SK-N-SH treated with all-trans-retinoic acid at 6 μM for 48 hours (cell line): ENCODE measurements at regions not wholly inside any gene's neighbourhood (a gene's known extent, or its start where the extent isn't known, plus 50 kb on each side); places are given as distances from the start of the nearest gene placed in this dataset.

Experiments
- ATAC-seq: fragments of 200-7000 bp; cut with Tn5 transposase; 3 replicates; pipeline ENCODE4 v1.9.1; 2020; ENCODE audit warnings: mild to moderate bottlenecking, moderate library complexity
- ARNTL ChIP-seq: fragments of 450-650 bp; formaldehyde crosslinking; IDR thresholded peaks from 2 replicates; pipeline ENCODE4 v1.5.0; 2020; ENCODE audit warnings: low read depth, mild to moderate bottlenecking, moderate library complexity, borderline replicate concordance
- BACH2 ChIP-seq: fragments of 250-450 bp; sonication (Bioruptor Pico); IDR thresholded peaks from 2 replicates; pipeline ENCODE4 v1.9.0; 2021; ENCODE audit warnings: mild to moderate bottlenecking, borderline replicate concordance
- CREB5 ChIP-seq: fragments of 250-450 bp; sonication (Bioruptor Pico); IDR thresholded peaks from 2 replicates; pipeline ENCODE4 v1.5.1; 2020; ENCODE audit warnings: low read depth, mild to moderate bottlenecking, moderate library complexity
- CSDC2 ChIP-seq: fragments of 250-450 bp; sonication (Bioruptor Pico); IDR thresholded peaks from 2 replicates; pipeline ENCODE4 v1.5.0; 2020; ENCODE audit warnings: mild to moderate bottlenecking, moderate library complexity
- CSRNP3 ChIP-seq: fragments of 250-450 bp; sonication (Bioruptor Pico); IDR thresholded peaks from 2 replicates; pipeline ENCODE4 v1.5.1; 2021; ENCODE audit warnings: mild to moderate bottlenecking, moderate library complexity
- ESRRG ChIP-seq: fragments of 250-450 bp; sonication (Bioruptor Pico); IDR thresholded peaks from 2 replicates; pipeline ENCODE4 v1.6.1; 2021; ENCODE audit warnings: mild to moderate bottlenecking
- GLIS3 ChIP-seq: fragments of 250-450 bp; sonication (Bioruptor Pico); IDR thresholded peaks from 2 replicates; pipeline ENCODE4 v1.5.0; 2020; ENCODE audit warnings: mild to moderate bottlenecking, moderate library complexity
- ISL1 ChIP-seq: fragments of 250-450 bp; sonication (Bioruptor Pico); IDR thresholded peaks from 2 replicates; pipeline ENCODE4 v2.1.2; 2022; ENCODE audit warnings: mild to moderate bottlenecking, moderate library complexity
- OSR1 ChIP-seq: fragments of 250-450 bp; sonication (Bioruptor Pico); IDR thresholded peaks from 2 replicates; pipeline ENCODE4 v1.8.0; 2022; ENCODE audit warnings: moderate library complexity, mild to moderate bottlenecking, inconsistent platforms
- PATZ1 ChIP-seq: fragments of 250-450 bp; sonication (Bioruptor Pico); IDR thresholded peaks from 2 replicates; pipeline ENCODE4 v1.8.0; 2020; ENCODE audit warnings: mild to moderate bottlenecking, moderate library complexity, borderline replicate concordance
- POU6F1 ChIP-seq: fragments of 250-450 bp; sonication (Bioruptor Pico); IDR thresholded peaks from 2 replicates; pipeline ENCODE4 v1.8.0; 2021; ENCODE audit warnings: low read depth, mild to moderate bottlenecking, moderate library complexity, borderline replicate concordance
- PPARA ChIP-seq: fragments of 250-450 bp; sonication (Bioruptor Pico); IDR thresholded peaks from 2 replicates; pipeline ENCODE4 v1.5.0; 2020; ENCODE audit warnings: mild to moderate bottlenecking, borderline replicate concordance
- RARB ChIP-seq: fragments of 250-450 bp; sonication (Bioruptor Pico); IDR thresholded peaks from 2 replicates; pipeline ENCODE4 v1.8.0; 2021; ENCODE audit warnings: mild to moderate bottlenecking, moderate library complexity
- SNAI2 ChIP-seq: fragments of 250-450 bp; sonication (Bioruptor Pico); IDR thresholded peaks from 2 replicates; pipeline ENCODE4 v1.5.0; 2020; ENCODE audit warnings: mild to moderate bottlenecking, moderate library complexity
- TCF4 ChIP-seq: fragments of 250-450 bp; sonication (Bioruptor Pico); IDR thresholded peaks from 2 replicates; pipeline ENCODE4 v1.8.0; 2021; ENCODE audit warnings: mild to moderate bottlenecking, moderate library complexity, borderline replicate concordance
- TOX ChIP-seq: fragments of 250-450 bp; sonication (Bioruptor Pico); IDR thresholded peaks from 2 replicates; pipeline ENCODE4 v1.8.0; 2021; ENCODE audit warnings: mild to moderate bottlenecking, moderate library complexity, borderline replicate concordance
- TSHZ2 ChIP-seq: fragments of 250-450 bp; sonication (Bioruptor Pico); IDR thresholded peaks from 2 replicates; pipeline ENCODE4 v1.5.0; 2020; ENCODE audit warnings: mild to moderate bottlenecking, moderate library complexity
- ZC3H10 ChIP-seq: fragments of 250-450 bp; sonication (Bioruptor Pico); IDR thresholded peaks from 2 replicates; pipeline ENCODE4 v1.5.1; 2021; ENCODE audit warnings: mild to moderate bottlenecking, moderate library complexity
- ZFP3 ChIP-seq: fragments of 250-450 bp; sonication (Bioruptor Pico); IDR thresholded peaks from 2 replicates; pipeline ENCODE4 v1.5.0; 2020; ENCODE audit warnings: mild to moderate bottlenecking, moderate library complexity
- ZFP30 ChIP-seq: fragments of 450-650 bp; formaldehyde crosslinking; IDR thresholded peaks from 2 replicates; pipeline ENCODE4 v1.5.0; 2022; ENCODE audit warnings: mild to moderate bottlenecking, moderate library complexity
- ZNF565 ChIP-seq: fragments of 450-650 bp; formaldehyde crosslinking; conservative IDR thresholded peaks from 2 replicates; pipeline ENCODE4 v1.5.0; 2020; ENCODE audit warnings: low read depth, mild to moderate bottlenecking, moderate library complexity
- ZNF70 ChIP-seq: fragments of 450-650 bp; formaldehyde crosslinking; IDR thresholded peaks from 2 replicates; pipeline ENCODE4 v1.5.0; 2020; ENCODE audit warnings: mild to moderate bottlenecking, moderate library complexity
- ZNF8 ChIP-seq: fragments of 450-650 bp; formaldehyde crosslinking; IDR thresholded peaks from 2 replicates; pipeline ENCODE4 v1.5.0; 2020; ENCODE audit warnings: mild to moderate bottlenecking, moderate library complexity

GRCh38 chr1:175848329-175848728 is 104.9 kb upstream of the TNR start:
- ATAC-seq: no peak
- TF ChIP-seq ZFP3 (CRISPR knock-in tag): no peak
- no peak for TF ChIP-seq ZNF8 (CRISPR knock-in tag)
- no peak for TF ChIP-seq ZNF70 (CRISPR knock-in tag)
- no peak for TF ChIP-seq CSDC2 (CRISPR knock-in tag)
- no peak for TF ChIP-seq GLIS3 (CRISPR knock-in tag)
- TF ChIP-seq SNAI2 (CRISPR knock-in tag): no peak
- no peak for TF ChIP-seq ZFP30 (CRISPR knock-in tag)
- TF ChIP-seq OSR1 (CRISPR knock-in tag): no peak
- TF ChIP-seq RARB (CRISPR knock-in tag): no peak

- ATAC-seq: no peak
Observed at GRCh38 chr1:175845985-175846384, 102.6 kb upstream of the TNR start.

GRCh38 chr1:175845338-175845737 is 101.9 kb upstream of the TNR start:
- ATAC-seq: no peak
- TF ChIP-seq ESRRG: no peak
- no peak for TF ChIP-seq ZFP3 (CRISPR knock-in tag)
- no peak for TF ChIP-seq OSR1 (CRISPR knock-in tag)
- TF ChIP-seq CSDC2 (CRISPR knock-in tag): no peak
- no peak for TF ChIP-seq TSHZ2
- no peak for TF ChIP-seq ARNTL (CRISPR knock-in tag)
- no peak for TF ChIP-seq PPARA
- TF ChIP-seq, all 23 proteins: peak for 0

More at GRCh38 chr1:175845985-175846384, 102.6 kb upstream of the TNR start:
- TF ChIP-seq SNAI2 (CRISPR knock-in tag) (no peak), ESRRG (no peak), TCF4 (CRISPR knock-in tag) (no peak), ZNF8 (CRISPR knock-in tag) (no peak), POU6F1 (CRISPR knock-in tag) (no peak), ARNTL (CRISPR knock-in tag) (no peak), RARB (CRISPR knock-in tag) (no peak), CSRNP3 (CRISPR knock-in tag) (no peak), PATZ1 (CRISPR knock-in tag) (no peak), ZFP3 (CRISPR knock-in tag) (no peak), ISL1 (CRISPR knock-in tag) (no peak), CSDC2 (CRISPR knock-in tag) (no peak), BACH2 (CRISPR knock-in tag) (no peak), PPARA (no peak), GLIS3 (CRISPR knock-in tag) (no peak), ZNF70 (CRISPR knock-in tag) (no peak), OSR1 (CRISPR knock-in tag) (no peak)
- TF ChIP-seq, all 23 proteins: peak for 0

- ATAC-seq: no peak
- TF ChIP-seq ZFP30 (CRISPR knock-in tag) (no peak), ZFP3 (CRISPR knock-in tag) (no peak), ESRRG (no peak), PPARA (no peak), ZNF8 (CRISPR knock-in tag) (no peak), CREB5 (CRISPR knock-in tag) (no peak), SNAI2 (CRISPR knock-in tag) (no peak), CSDC2 (CRISPR knock-in tag) (no peak), GLIS3 (CRISPR knock-in tag) (no peak), ZNF565 (no peak), PATZ1 (CRISPR knock-in tag) (no peak), TOX (CRISPR knock-in tag) (no peak), POU6F1 (CRISPR knock-in tag) (no peak), ZC3H10 (CRISPR knock-in tag) (no peak)
Observed at GRCh38 chr1:175844877-175845276, 101.5 kb upstream of the TNR start.
